Skeletal muscle cell (primary cell): ENCODE measurements at regions not wholly inside any gene's neighbourhood (a gene's known extent, or its start where the extent isn't known, plus 50 kb on each side); places are given as distances from the start of the nearest gene placed in this dataset.

Experiments used
- DNase-seq: peaks from one replicate; pipeline ENCODE4 v3.0.0-alpha.2; 2010; ENCODE audit warnings: low read depth
- H3K4me3 ChIP-seq: 2 replicates; pipeline ENCODE4 v1.5.1; 2011; ENCODE audit warnings: low read depth, mild to moderate bottlenecking, control low read depth, low read length, moderate library complexity

- no peak overlapping the region for H3K4me3 ChIP-seq
Measured at GRCh38 chr4:124591637-124592036, 120.9 kb downstream of the ANKRD50 start.

GRCh38 chr4:124593494-124593893, 119.0 kb downstream of the ANKRD50 start:
- no peak overlapping the region for H3K4me3 ChIP-seq
- DNase-seq = no peak

More at GRCh38 chr4:124591637-124592036, 120.9 kb downstream of the ANKRD50 start:
- no peak for DNase-seq

GRCh38 chr4:124594945-124595344, 117.6 kb downstream of the ANKRD50 start:
- no peak for DNase-seq
- no peak overlapping the region for H3K4me3 ChIP-seq

GRCh38 chr4:124596816-124597215, 115.7 kb downstream of the ANKRD50 start:
- no peak overlapping the region for H3K4me3 ChIP-seq

GRCh38 chr4:124610211-124610610, 102.3 kb downstream of the ANKRD50 start:
- no peak for DNase-seq

More at GRCh38 chr4:124596816-124597215, 115.7 kb downstream of the ANKRD50 start:
- no peak for DNase-seq

More at GRCh38 chr4:124610211-124610610, 102.3 kb downstream of the ANKRD50 start:
- no peak overlapping the region for H3K4me3 ChIP-seq
